ENCODE measurements at regions not wholly inside any gene's neighbourhood (a gene's known extent, or its start where the extent isn't known, plus 50 kb on each side); places are given as distances from the start of the nearest gene placed in this dataset.
"Not testable (repeated sequence)": the region's sequence is repeated elsewhere in the genome, so short reads cannot be mapped to it uniquely, and the experiment has no call there.

- no peak for DNase-seq
Observed at GRCh38 chr1:43108080-43108479, 64.0 kb downstream of the EBNA1BP2 start.

- DNase-seq = no peak
Observed at GRCh38 chr1:43107664-43108063, 64.4 kb downstream of the EBNA1BP2 start.

- no peak for DNase-seq
Observed at GRCh38 chr1:43104027-43104763, 67.9 kb downstream of the EBNA1BP2 start.

GRCh38 chr1:43101061-43101460, 71.0 kb downstream of the EBNA1BP2 start:
- DNase-seq = no peak

GRCh38 chr1:43098200-43098599, 73.9 kb downstream of the EBNA1BP2 start:
- DNase-seq = no peak

GRCh38 chr1:43096528-43096927, 75.6 kb downstream of the EBNA1BP2 start:
- not testable (repeated sequence) for DNase-seq

- not testable (repeated sequence) for DNase-seq
Observed at GRCh38 chr1:43090812-43091211, 81.3 kb downstream of the EBNA1BP2 start.

- DNase-seq = not testable (repeated sequence)
Observed at GRCh38 chr1:43090157-43090556, 81.9 kb downstream of the EBNA1BP2 start.

GRCh38 chr1:43083375-43083891, 88.7 kb downstream of the EBNA1BP2 start:
- DNase-seq = no peak

- DNase-seq = no peak
Observed at GRCh38 chr1:43082740-43083139, 89.3 kb downstream of the EBNA1BP2 start.

GRCh38 chr1:43077273-43077672, 94.8 kb downstream of the EBNA1BP2 start:
- DNase-seq = no peak

- DNase-seq = no peak
Observed at GRCh38 chr1:43074709-43075108, 97.4 kb downstream of the EBNA1BP2 start.

- peak in 1 of 2 experiments; percentile 62 for DNase-seq
Observed at GRCh38 chr1:43074244-43074643, 97.8 kb downstream of the EBNA1BP2 start.

GRCh38 chr1:43073490-43074230, 98.4 kb downstream of the EBNA1BP2 start:
- peak; percentile 80 to 93 for DNase-seq

GRCh38 chr1:43072314-43072713, 99.8 kb downstream of the EBNA1BP2 start:
- DNase-seq = no peak

GRCh38 chr1:43071241-43071640, 100.8 kb downstream of the EBNA1BP2 start:
- no peak for DNase-seq

- no peak for DNase-seq
Observed at GRCh38 chr1:43069461-43070050, 102.5 kb downstream of the EBNA1BP2 start.

GRCh38 chr1:43068911-43069310, 103.2 kb downstream of the EBNA1BP2 start:
- peak in 1 of 2 experiments; percentile 18 for DNase-seq

GRCh38 chr1:43067977-43068751, 103.9 kb downstream of the EBNA1BP2 start:
- DNase-seq = peak in 1 of 2 experiments; percentile 74

GRCh38 chr1:43067233-43067745, 104.8 kb downstream of the EBNA1BP2 start:
- no peak for DNase-seq

- DNase-seq = no peak
Observed at GRCh38 chr1:43066578-43066977, 105.5 kb downstream of the EBNA1BP2 start.

- no peak for DNase-seq
Observed at GRCh38 chr1:43065616-43066399, 106.3 kb downstream of the EBNA1BP2 start.
